ENCODE measurements at regions not wholly inside any gene's neighbourhood (a gene's known extent, or its start where the extent isn't known, plus 50 kb on each side); places are given as distances from the start of the nearest gene placed in this dataset.

DNA sequence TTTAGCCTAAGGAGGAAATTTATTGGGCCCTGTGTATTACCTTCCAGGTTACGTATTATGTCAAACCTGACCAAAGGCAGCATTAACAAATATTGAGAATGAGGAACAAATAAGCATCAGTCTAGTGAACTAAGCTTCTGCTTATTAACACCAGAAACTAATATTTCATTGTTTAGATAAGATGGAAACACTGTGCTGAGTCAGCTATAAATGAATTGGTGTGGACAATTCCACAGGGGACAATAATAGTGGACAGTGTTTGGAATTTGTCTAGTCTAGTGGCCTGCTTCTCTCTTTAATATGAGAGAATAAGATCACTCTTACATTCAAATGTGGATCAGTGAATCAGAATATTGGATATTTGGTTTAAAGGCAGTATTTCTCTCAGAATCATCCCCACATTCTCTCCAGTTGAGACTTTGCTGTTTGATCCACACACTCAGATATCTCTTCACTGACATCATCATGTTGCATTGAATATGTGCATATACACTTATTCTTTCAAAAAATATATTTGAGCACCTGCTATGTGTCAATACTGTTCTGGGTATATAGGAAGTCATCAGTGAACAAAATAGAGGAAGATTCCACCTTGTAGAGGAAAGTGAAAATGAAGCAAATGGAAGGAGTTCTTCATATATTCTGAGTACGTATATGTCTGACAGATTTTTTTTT lies 136.3 kb downstream of the DIO2 start:
- TF ChIP-seq, protein P1, sequence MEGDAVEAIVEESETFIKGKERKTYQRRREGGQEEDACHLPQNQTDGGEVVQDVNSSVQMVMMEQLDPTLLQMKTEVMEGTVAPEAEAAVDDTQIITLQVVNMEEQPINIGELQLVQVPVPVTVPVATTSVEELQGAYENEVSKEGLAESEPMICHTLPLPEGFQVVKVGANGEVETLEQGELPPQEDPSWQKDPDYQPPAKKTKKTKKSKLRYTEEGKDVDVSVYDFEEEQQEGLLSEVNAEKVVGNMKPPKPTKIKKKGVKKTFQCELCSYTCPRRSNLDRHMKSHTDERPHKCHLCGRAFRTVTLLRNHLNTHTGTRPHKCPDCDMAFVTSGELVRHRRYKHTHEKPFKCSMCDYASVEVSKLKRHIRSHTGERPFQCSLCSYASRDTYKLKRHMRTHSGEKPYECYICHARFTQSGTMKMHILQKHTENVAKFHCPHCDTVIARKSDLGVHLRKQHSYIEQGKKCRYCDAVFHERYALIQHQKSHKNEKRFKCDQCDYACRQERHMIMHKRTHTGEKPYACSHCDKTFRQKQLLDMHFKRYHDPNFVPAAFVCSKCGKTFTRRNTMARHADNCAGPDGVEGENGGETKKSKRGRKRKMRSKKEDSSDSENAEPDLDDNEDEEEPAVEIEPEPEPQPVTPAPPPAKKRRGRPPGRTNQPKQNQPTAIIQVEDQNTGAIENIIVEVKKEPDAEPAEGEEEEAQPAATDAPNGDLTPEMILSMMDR (IDR thresholded peaks at IDR 0.05; ENCODE audit: insufficient read depth, low read length), result no peak
- no peak for DNase-seq (ENCODE audit: low read depth)
- no peak overlapping the region for H3K4me3 ChIP-seq (ENCODE audit: low read depth, low read length)

- peak; percentile 4 for DNase-seq (ENCODE audit: low read depth)
- TF ChIP-seq, protein P1 (IDR thresholded peaks at IDR 0.05; ENCODE audit: insufficient read depth, low read length), result no peak
- no peak overlapping the region for H3K4me3 ChIP-seq (ENCODE audit: low read depth, low read length)
Measured at GRCh38 chr14:80059041-80059440, 152.3 kb downstream of the DIO2 start.

DNA sequence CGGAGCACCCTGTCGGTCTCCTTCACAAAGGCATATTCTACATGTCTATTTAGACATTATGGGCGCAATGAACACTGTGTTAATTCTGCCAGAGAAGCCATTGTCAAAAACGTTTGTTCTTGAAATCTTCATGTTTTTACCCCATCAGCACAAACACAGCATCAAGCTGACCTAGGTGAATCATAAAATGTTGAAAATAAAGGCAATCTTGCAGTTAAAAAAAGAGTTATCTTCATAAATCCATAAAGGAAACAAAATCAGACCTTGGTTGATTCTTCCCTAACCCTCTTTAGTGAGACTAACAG lies 154.9 kb downstream of the DIO2 start:
- no peak for DNase-seq (ENCODE audit: low read depth)
- H3K4me3 ChIP-seq (ENCODE audit: low read depth, low read length), result no peak overlapping the region
- TF ChIP-seq, protein P1 (IDR thresholded peaks at IDR 0.05; ENCODE audit: insufficient read depth, low read length), result no peak

- H3K4me3 ChIP-seq (ENCODE audit: low read depth, low read length), result no peak overlapping the region
- TF ChIP-seq, protein P1 (IDR thresholded peaks at IDR 0.05; ENCODE audit: insufficient read depth, low read length), result peak; percentile 86
- peak; percentile 79 for DNase-seq (ENCODE audit: low read depth)
Measured at GRCh38 chr14:80055667-80056496, 155.4 kb downstream of the DIO2 start.

- TF ChIP-seq, protein P1 (IDR thresholded peaks at IDR 0.05; ENCODE audit: insufficient read depth, low read length), result no peak
- H3K4me3 ChIP-seq (ENCODE audit: low read depth, low read length), result no peak overlapping the region
- peak; percentile 30 for DNase-seq (ENCODE audit: low read depth)
Measured at GRCh38 chr14:80055226-80055625, 156.1 kb downstream of the DIO2 start.

DNA sequence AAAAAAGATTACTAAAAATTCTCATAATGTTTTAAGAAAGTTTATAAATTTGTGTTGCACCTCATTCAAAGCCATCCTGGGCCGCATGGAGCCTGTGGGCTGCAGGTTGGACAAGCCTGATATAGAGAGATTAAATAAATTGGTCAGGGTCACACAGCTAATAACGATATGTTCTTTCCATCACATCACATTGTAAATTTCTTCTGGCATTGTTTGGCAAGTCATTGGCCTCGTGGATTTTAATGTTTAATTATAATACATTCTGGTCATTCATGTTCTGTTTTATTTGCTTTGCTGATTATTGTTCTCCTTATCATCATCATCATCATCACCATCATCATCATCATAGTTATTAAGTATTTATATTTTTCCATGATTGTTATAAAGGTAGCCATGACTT lies 157.3 kb downstream of the DIO2 start:
- no peak overlapping the region for H3K4me3 ChIP-seq (ENCODE audit: low read depth, low read length)
- TF ChIP-seq, protein P1 (IDR thresholded peaks at IDR 0.05; ENCODE audit: insufficient read depth, low read length), result no peak
- no peak for DNase-seq (ENCODE audit: low read depth)

Measured in fibroblast of the aortic adventitia (primary cell).